ENCODE measurements at regions not wholly inside any gene's neighbourhood (a gene's known extent, or its start where the extent isn't known, plus 50 kb on each side); places are given as distances from the start of the nearest gene placed in this dataset.

GRCh38 chr6:9417400-9417799 lies 982.1 kb upstream of the SLC35B3 start:
- H2AFZ ChIP-seq (ENCODE audit: low read length), result no peak overlapping the region
- no peak overlapping the region for H3K4me2 ChIP-seq (ENCODE audit: low read length)
- no peaks in the 10 kb centered on the region for H4K20me1 ChIP-seq (ENCODE audit: low read length)
- H3K4me1 ChIP-seq (ENCODE audit: insufficient read depth, low read length), result no peaks in the 10 kb centered on the region
- no peak overlapping the region for H3K27ac ChIP-seq (ENCODE audit: low read length)
- ChIA-PET CTCF (no interaction called here), POLR2A (ENCODE audit: unreplicated experiment) (no interaction called here)
- H3K9me3 ChIP-seq (ENCODE audit: low read length), result no peaks in the 10 kb centered on the region
- no peaks in the 10 kb centered on the region for H3K9me2 ChIP-seq (replicated peaks; ENCODE audit: low read length)
- no peak overlapping the region for H3K4me3 ChIP-seq (ENCODE audit: low read length)
- no TSS peak for BruUV-seq (replicated peaks)
- intact Hi-C loops (cut with micrococcal nuclease), result no loop called here
- H3K36me3 ChIP-seq (ENCODE audit: low read depth, low read length), result no peaks in the 10 kb centered on the region
- TF ChIP-seq CTCF (conservative IDR thresholded peaks at IDR 0.05; ENCODE audit: low read depth, low read length), result no peak
- TF ChIP-seq EZH2 (IDR thresholded peaks at IDR 0.05; ENCODE audit: low read length, unreplicated experiment), result no peak
- no peak for TF ChIP-seq EZH2phosphoT487 (IDR thresholded peaks at IDR 0.05; ENCODE audit: borderline replicate concordance, low read length)
- no peaks in the 10 kb centered on the region for H3K79me2 ChIP-seq (ENCODE audit: low read length)
- ATAC-seq (no peak), DNase-seq (no peak)
- H3F3A ChIP-seq (ENCODE audit: low read length, unreplicated experiment), result no peaks in the 10 kb centered on the region
- peaks cover 5% of the 10 kb centered on the region; the same call in 1 of the 2 replicates for H3K27me3 ChIP-seq (ENCODE audit: low read length)
- H3K9ac ChIP-seq (ENCODE audit: low read length), result no peak overlapping the region

GRCh38 chr6:9412951-9413559 lies 977.7 kb upstream of the SLC35B3 start:
- H3K9ac ChIP-seq (ENCODE audit: low read length), result no peak overlapping the region
- peaks cover 17% of the 10 kb centered on the region for H3K4me1 ChIP-seq (ENCODE audit: insufficient read depth, low read length)
- CTCF ChIA-PET, result interaction anchor here (0.7 kb wide), 1 partner anchor 11 kb away, joined by 7 read pairs; no protein-coding TSS in a partner anchor
- no peak for TF ChIP-seq EZH2 (IDR thresholded peaks at IDR 0.05; ENCODE audit: low read length, unreplicated experiment)
- no peak for TF ChIP-seq EZH2phosphoT487 (IDR thresholded peaks at IDR 0.05; ENCODE audit: borderline replicate concordance, low read length)
- peak; percentile 90 for TF ChIP-seq CTCF (conservative IDR thresholded peaks at IDR 0.05; ENCODE audit: low read depth, low read length)
- intact Hi-C loops (cut with micrococcal nuclease), result loop anchor here (1.0 kb wide), 2 partner anchors 162 to 430 kb away; no protein-coding TSS in a partner anchor
- no peaks in the 10 kb centered on the region for H4K20me1 ChIP-seq (ENCODE audit: low read length)
- BruUV-seq (replicated peaks), result no TSS peak
- H3K4me3 ChIP-seq (ENCODE audit: low read length), result no peak overlapping the region
- DNase-seq, result peak; percentile 75
- no peaks in the 10 kb centered on the region for H3K79me2 ChIP-seq (ENCODE audit: low read length)
- H3K9me2 ChIP-seq (replicated peaks; ENCODE audit: low read length), result no peaks in the 10 kb centered on the region
- no peak overlapping the region for H3K4me2 ChIP-seq (ENCODE audit: low read length)
- no peaks in the 10 kb centered on the region for H3K27me3 ChIP-seq (ENCODE audit: low read length)
- no peak overlapping the region for H3K27ac ChIP-seq (ENCODE audit: low read length)
- no peaks in the 10 kb centered on the region for H3K36me3 ChIP-seq (ENCODE audit: low read depth, low read length)
- H3K9me3 ChIP-seq (ENCODE audit: low read length), result no peaks in the 10 kb centered on the region
- POLR2A ChIA-PET (ENCODE audit: unreplicated experiment), result no interaction called here
- no peaks in the 10 kb centered on the region for H3F3A ChIP-seq (ENCODE audit: low read length, unreplicated experiment)
- H2AFZ ChIP-seq (ENCODE audit: low read length), result no peak overlapping the region
- peak; percentile 63 for ATAC-seq

- no peaks in the 10 kb centered on the region for H3K79me2 ChIP-seq (ENCODE audit: low read length)
- peak overlapping the region; percentile 6; the same call in 1 of the 2 replicates for H3K9ac ChIP-seq (ENCODE audit: low read length)
- DNase-seq (no peak), ATAC-seq (no peak)
- CTCF ChIA-PET, result no interaction called here
- no peak overlapping the region for H3K4me3 ChIP-seq (ENCODE audit: low read length)
- intact Hi-C loops (cut with micrococcal nuclease), result loop anchor here (2.0 to 10.0 kb wide), 4 partner anchors 73 to 1020 kb away; no protein-coding TSS in a partner anchor
- no TSS peak for BruUV-seq (replicated peaks)
- H3K36me3 ChIP-seq (ENCODE audit: low read depth, low read length), result no peaks in the 10 kb centered on the region
- no peaks in the 10 kb centered on the region for H3K9me3 ChIP-seq (ENCODE audit: low read length)
- H3K27me3 ChIP-seq (ENCODE audit: low read length), result no peaks in the 10 kb centered on the region
- POLR2A ChIA-PET (ENCODE audit: unreplicated experiment), result no interaction called here
- peaks cover 39% of the 10 kb centered on the region for H3K4me1 ChIP-seq (ENCODE audit: insufficient read depth, low read length)
- H3K27ac ChIP-seq (ENCODE audit: low read length), result peak overlapping the region; percentile 66
- peaks cover 9% of the 10 kb centered on the region for H3F3A ChIP-seq (ENCODE audit: low read length, unreplicated experiment)
- no peaks in the 10 kb centered on the region for H3K9me2 ChIP-seq (replicated peaks; ENCODE audit: low read length)
- H4K20me1 ChIP-seq (ENCODE audit: low read length), result no peaks in the 10 kb centered on the region
- 0 out of 2 replicates have a peak overlapping the region, but pooled peaks have one; percentile 7 for H2AFZ ChIP-seq (ENCODE audit: low read length)
- no peak for TF ChIP-seq EZH2 (IDR thresholded peaks at IDR 0.05; ENCODE audit: low read length, unreplicated experiment)
- TF ChIP-seq EZH2phosphoT487 (IDR thresholded peaks at IDR 0.05; ENCODE audit: borderline replicate concordance, low read length), result no peak
- TF ChIP-seq CTCF (conservative IDR thresholded peaks at IDR 0.05; ENCODE audit: low read depth, low read length), result no peak
- H3K4me2 ChIP-seq (ENCODE audit: low read length), result peak overlapping the region; percentile 18
Observed at GRCh38 chr6:9409126-9409525, 973.8 kb upstream of the SLC35B3 start.

All from PC-3 (cell line).